ENCODE measurements at regions not wholly inside any gene's neighbourhood (a gene's known extent, or its start where the extent isn't known, plus 50 kb on each side); places are given as distances from the start of the nearest gene placed in this dataset.
"Not testable (repeated sequence)": the region's sequence is repeated elsewhere in the genome, so short reads cannot be mapped to it uniquely, and the experiment has no call there.

DNA sequence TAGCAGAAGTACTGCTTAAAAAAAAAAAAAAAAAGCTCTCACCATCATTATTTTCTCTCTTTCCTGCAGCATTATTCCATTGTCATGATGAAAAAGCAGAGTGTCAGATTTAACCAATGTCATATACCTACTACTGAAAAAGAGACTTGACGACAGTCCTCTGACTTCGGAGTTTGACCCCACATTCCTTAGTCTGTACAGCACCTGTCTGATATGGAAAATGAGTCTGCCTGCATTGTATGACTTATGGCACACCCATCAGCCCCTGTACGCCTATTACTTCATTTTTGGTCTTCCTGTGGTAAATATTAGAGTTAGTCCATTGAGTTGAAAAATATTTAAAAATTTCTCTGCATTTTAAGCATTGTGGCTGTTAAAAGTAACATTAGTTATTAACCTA is 54.5 kb upstream of the NOX4 start:
- Histone ChIP-seq H3K27me3 (ENCODE audit: control insufficient read depth, insufficient read depth, low read length) (no peaks in the 10 kb centered on the region), H3K4me2 (ENCODE audit: low read length) (no peak overlapping the region), H3K4me1 (no peaks in the 10 kb centered on the region), H3K27ac (no peak overlapping the region), H2AFZ (no peak overlapping the region), H3K9ac (no peak overlapping the region), H3K79me2 (no peaks in the 10 kb centered on the region), H3K4me3 (ENCODE audit: low read depth, low read length) (no peak overlapping the region), H3K36me3 (ENCODE audit: control insufficient read depth, insufficient read depth, low read length) (no peaks in the 10 kb centered on the region), H3K9me3 (ENCODE audit: control insufficient read depth, low read length) (no peaks in the 10 kb centered on the region)
- TF ChIP-seq, protein P1, sequence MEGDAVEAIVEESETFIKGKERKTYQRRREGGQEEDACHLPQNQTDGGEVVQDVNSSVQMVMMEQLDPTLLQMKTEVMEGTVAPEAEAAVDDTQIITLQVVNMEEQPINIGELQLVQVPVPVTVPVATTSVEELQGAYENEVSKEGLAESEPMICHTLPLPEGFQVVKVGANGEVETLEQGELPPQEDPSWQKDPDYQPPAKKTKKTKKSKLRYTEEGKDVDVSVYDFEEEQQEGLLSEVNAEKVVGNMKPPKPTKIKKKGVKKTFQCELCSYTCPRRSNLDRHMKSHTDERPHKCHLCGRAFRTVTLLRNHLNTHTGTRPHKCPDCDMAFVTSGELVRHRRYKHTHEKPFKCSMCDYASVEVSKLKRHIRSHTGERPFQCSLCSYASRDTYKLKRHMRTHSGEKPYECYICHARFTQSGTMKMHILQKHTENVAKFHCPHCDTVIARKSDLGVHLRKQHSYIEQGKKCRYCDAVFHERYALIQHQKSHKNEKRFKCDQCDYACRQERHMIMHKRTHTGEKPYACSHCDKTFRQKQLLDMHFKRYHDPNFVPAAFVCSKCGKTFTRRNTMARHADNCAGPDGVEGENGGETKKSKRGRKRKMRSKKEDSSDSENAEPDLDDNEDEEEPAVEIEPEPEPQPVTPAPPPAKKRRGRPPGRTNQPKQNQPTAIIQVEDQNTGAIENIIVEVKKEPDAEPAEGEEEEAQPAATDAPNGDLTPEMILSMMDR (IDR thresholded peaks at IDR 0.05): no peak

DNA sequence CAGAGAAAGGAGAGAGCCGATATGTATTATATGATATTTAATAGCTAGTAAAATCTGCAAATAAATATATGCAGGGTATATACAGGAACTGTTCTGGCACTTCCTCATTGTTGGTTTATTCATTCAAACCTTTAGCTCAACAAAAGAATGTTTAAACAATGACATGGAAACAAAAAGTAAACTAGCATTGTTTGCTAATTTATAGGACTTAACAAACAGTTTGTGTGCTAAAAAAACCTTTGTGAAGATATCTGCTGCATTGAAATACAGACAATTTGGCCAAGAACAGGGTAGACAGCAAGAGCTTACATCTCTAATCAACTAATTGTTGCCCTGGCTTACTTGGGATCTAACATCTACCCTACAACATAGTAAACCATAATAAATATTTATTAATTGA is 64.6 kb upstream of the NOX4 start:
- H3K4me1 ChIP-seq; H3K79me2 ChIP-seq; H3K9ac ChIP-seq; H3K36me3 ChIP-seq (ENCODE audit: control insufficient read depth, insufficient read depth, low read length); H3K4me3 ChIP-seq (ENCODE audit: low read depth, low read length); H3K4me2 ChIP-seq (ENCODE audit: low read length); H3K27me3 ChIP-seq (ENCODE audit: control insufficient read depth, insufficient read depth, low read length); H3K9me3 ChIP-seq (ENCODE audit: control insufficient read depth, low read length); H2AFZ ChIP-seq; H3K27ac ChIP-seq: not testable (repeated sequence)

DNA sequence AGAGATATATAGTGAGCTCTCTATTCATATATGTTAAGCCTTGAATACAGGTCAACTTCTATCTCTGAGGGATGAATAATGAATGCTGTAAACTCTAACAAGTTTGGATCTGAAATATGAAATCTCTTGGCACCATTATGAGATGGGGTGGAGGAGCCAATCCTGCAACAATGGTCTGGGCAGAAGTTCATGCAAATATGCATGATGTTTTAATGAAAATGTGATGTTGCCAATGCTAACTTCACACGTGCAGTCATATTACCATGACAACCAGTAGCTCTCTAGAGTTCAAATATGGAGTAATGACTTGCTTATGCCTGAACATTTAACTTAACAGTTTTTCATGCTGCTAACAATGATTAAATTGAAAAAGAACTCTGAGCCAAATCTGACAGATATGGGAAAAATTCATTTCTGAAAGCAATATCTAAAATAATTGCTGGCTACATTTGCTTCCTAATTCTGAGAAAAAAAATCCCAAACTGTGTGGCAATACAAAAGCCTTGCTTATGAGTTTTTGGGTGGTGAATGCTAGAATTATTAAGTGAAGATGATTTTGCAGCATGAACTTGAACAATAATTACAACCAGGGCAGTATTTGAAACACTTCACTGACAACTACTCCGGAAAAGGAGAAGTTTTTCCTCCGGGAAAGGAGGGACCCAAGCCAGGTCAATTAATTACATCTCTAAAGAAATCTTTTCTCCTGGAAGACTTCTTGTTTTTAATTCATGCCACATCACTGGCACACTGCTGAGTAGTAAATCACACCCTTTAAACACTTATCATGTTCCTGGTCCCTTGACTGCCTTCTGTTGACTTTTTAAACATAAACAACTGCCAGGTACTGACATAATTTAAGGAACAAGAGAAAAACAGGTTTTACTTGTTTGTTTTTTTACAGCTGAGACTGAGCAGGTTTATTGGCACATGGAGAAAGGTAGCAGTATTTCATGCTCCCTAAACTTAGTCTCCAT is 65.8 kb upstream of the NOX4 start:
- Histone ChIP-seq H3K27ac (peak overlapping the region; percentile 76), H2AFZ (peak overlapping the region; percentile 53)
- not testable (repeated sequence) for H3K27me3 ChIP-seq (ENCODE audit: control insufficient read depth, insufficient read depth, low read length); H3K36me3 ChIP-seq (ENCODE audit: control insufficient read depth, insufficient read depth, low read length); H3K4me2 ChIP-seq (ENCODE audit: low read length); H3K9me3 ChIP-seq (ENCODE audit: control insufficient read depth, low read length); H3K4me3 ChIP-seq (ENCODE audit: low read depth, low read length); H3K4me1 ChIP-seq; H3K9ac ChIP-seq; H3K79me2 ChIP-seq

DNA sequence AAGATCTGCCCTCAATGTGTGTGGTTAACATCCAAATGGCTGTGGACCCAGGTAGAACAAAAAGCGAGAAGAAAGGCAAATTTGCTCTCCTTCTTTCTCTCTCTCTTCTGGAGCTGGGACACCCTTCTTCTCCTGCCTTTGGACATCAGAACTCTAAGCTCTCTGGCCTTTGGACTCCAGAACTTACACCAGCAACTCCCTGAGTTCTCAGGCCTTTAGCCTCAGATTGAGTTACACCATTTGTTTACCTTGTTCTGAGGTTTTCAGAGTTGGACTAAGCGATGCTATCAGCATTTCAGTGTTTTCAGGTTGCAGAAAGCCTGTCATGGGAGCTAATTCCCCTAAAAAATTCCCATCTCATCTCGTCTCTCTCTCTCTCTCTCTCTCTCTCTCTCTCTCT is 69.4 kb upstream of the NOX4 start:
- H3K9ac ChIP-seq; H3K79me2 ChIP-seq; H3K4me3 ChIP-seq (ENCODE audit: low read depth, low read length); H3K27me3 ChIP-seq (ENCODE audit: control insufficient read depth, insufficient read depth, low read length); H3K4me2 ChIP-seq (ENCODE audit: low read length); H3K36me3 ChIP-seq (ENCODE audit: control insufficient read depth, insufficient read depth, low read length); H3K9me3 ChIP-seq (ENCODE audit: control insufficient read depth, low read length); H3K4me1 ChIP-seq: not testable (repeated sequence)
- Histone ChIP-seq H3K27ac (peak overlapping the region; percentile 72), H2AFZ (peak overlapping the region; percentile 66)

DNA sequence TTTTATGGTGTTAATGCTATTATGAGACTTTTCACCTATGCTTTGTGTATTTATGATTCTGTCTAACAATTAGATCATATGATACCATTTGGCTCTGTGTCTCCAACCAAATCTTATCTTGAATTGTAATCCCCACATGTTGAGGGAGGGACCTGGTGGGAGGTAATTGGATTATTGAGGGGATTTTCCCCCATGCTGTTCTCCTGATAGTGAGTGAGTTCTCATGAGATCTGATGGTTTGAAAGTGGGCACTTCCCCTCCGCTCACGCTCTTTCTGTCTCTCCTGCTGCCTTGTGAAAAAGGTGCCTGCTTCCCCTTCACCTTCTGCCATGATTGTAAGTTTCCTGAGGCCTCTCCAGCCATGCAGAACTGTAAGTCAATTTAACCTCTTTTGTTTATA is 71.6 kb upstream of the NOX4 start:
- H3K79me2 ChIP-seq; H3K27ac ChIP-seq; H3K9ac ChIP-seq; H2AFZ ChIP-seq; H3K4me3 ChIP-seq (ENCODE audit: low read depth, low read length); H3K36me3 ChIP-seq (ENCODE audit: control insufficient read depth, insufficient read depth, low read length); H3K4me2 ChIP-seq (ENCODE audit: low read length); H3K27me3 ChIP-seq (ENCODE audit: control insufficient read depth, insufficient read depth, low read length); H3K9me3 ChIP-seq (ENCODE audit: control insufficient read depth, low read length); H3K4me1 ChIP-seq: not testable (repeated sequence)

DNA sequence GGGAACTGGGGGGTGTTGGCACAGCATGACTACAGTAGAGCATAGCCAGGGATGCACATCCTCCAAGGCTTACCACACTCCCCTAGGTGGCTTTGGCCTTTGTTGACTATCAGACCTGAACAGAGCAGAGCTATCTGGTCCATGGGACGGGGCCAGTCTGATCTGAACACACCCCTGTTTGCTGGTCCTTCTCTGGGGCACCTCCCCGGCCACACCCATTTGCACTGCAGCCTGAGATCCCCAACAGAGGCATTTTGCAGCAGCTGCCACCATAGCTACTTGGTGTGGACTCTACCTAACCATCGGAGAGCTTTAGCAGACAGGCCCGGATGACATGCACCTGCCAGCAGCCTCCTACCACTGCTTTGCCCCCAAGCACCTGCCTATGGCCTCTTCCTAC is 75.8 kb upstream of the NOX4 start:
- Histone ChIP-seq H3K4me2 (ENCODE audit: low read length) (no peak overlapping the region), H3K36me3 (ENCODE audit: control insufficient read depth, insufficient read depth, low read length) (no peaks in the 10 kb centered on the region), H3K4me1 (no peaks in the 10 kb centered on the region), H3K27ac (no peak overlapping the region), H3K27me3 (ENCODE audit: control insufficient read depth, insufficient read depth, low read length) (no peaks in the 10 kb centered on the region), H3K79me2 (no peaks in the 10 kb centered on the region), H3K4me3 (ENCODE audit: low read depth, low read length) (no peak overlapping the region), H2AFZ (no peak overlapping the region), H3K9ac (no peak overlapping the region), H3K9me3 (ENCODE audit: control insufficient read depth, low read length) (no peaks in the 10 kb centered on the region)
- TF ChIP-seq, protein P1 (IDR thresholded peaks at IDR 0.05): no peak

DNA sequence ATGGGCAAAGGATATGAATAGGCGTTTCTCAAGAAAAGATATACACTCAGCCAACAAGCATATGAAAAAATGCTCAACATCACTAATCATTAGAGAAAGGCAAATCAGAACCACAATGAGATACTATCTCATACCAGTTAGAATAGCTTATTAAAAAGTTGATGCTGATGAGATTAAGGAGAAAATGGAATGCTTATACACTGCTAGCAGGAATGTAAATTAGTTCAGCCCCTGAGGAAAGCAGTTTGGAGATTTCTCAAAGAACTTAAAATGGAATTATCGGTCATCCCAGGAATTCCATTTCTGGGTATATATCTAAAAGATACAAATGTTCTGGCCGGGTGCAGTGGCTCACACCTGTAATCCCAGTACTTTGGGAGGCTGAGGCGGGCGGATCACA is 78.2 kb upstream of the NOX4 start:
- not testable (repeated sequence) for H3K9me3 ChIP-seq (ENCODE audit: control insufficient read depth, low read length); H3K4me3 ChIP-seq (ENCODE audit: low read depth, low read length); H3K4me2 ChIP-seq (ENCODE audit: low read length); H3K27ac ChIP-seq; H2AFZ ChIP-seq; H3K36me3 ChIP-seq (ENCODE audit: control insufficient read depth, insufficient read depth, low read length); H3K27me3 ChIP-seq (ENCODE audit: control insufficient read depth, insufficient read depth, low read length); H3K79me2 ChIP-seq; H3K4me1 ChIP-seq; H3K9ac ChIP-seq

DNA sequence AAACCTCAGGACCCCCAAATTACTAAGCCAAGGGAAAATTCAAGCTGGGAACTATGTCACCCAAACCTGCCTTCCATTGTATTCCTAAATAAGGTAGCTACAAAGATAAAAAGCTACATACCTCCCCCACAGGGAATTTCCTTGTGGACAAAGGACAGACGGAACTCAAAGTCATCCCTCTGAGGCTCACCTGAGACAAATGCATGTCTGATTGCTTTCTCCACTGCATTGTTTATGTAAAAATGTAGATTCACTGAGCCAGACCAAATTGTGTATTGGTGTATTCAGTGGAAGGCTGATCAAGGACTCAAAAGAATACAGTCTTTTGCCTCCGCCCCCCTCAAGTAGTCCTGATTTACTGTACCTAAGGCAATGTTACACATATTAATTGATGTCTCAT is 80.5 kb upstream of the NOX4 start:
- not testable (repeated sequence) for H3K36me3 ChIP-seq (ENCODE audit: control insufficient read depth, insufficient read depth, low read length); H3K9me3 ChIP-seq (ENCODE audit: control insufficient read depth, low read length); H3K79me2 ChIP-seq; H3K9ac ChIP-seq; H3K27me3 ChIP-seq (ENCODE audit: control insufficient read depth, insufficient read depth, low read length); H3K27ac ChIP-seq; H2AFZ ChIP-seq; H3K4me1 ChIP-seq; H3K4me2 ChIP-seq (ENCODE audit: low read length); H3K4me3 ChIP-seq (ENCODE audit: low read depth, low read length)

DNA sequence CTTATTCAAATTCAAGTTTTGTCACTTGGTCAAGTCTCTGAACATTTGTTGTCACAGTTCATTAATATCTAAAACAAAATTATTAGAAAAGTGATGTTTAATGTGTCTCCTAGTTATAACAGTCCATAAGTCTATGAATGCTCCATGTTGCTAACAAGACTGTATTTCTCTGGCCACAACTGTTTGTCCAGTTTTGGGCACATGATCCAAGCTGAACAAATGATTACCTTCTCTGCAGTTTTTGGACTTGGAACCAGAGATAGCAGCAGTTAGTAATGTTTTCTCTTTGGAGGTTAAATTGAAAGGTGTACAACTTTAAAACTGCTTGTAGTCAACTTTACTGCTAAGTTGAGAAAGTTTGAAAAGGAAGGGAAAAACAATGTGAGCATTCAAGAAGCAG is 84.7 kb upstream of the NOX4 start:
- H3K9me3 ChIP-seq (ENCODE audit: control insufficient read depth, low read length); H3K9ac ChIP-seq; H3K79me2 ChIP-seq; H3K27me3 ChIP-seq (ENCODE audit: control insufficient read depth, insufficient read depth, low read length); H3K4me3 ChIP-seq (ENCODE audit: low read depth, low read length); H3K4me2 ChIP-seq (ENCODE audit: low read length); H3K36me3 ChIP-seq (ENCODE audit: control insufficient read depth, insufficient read depth, low read length); H3K27ac ChIP-seq; H3K4me1 ChIP-seq: not testable (repeated sequence)
- peak overlapping the region; percentile 11 for H2AFZ ChIP-seq
